T-cell (primary cell): ENCODE measurements at regions not wholly inside any gene's neighbourhood (a gene's known extent, or its start where the extent isn't known, plus 50 kb on each side); places are given as distances from the start of the nearest gene placed in this dataset.

ENCODE experiments used
- ATAC-seq, 4 experiments: fragments of 200-7000 bp in 3 of 4; fragments of 150-1000 bp in 1 of 4; cut with Tn5 transposase; replicated peaks in 1 of 4; 1 replicate in 3 of 4; 2 replicates in 1 of 4; pipeline ENCODE4 v1.10.0; 2021; ENCODE audit warnings: moderate library complexity in 3 of 4, mild to moderate bottlenecking in 2 of 4, moderate number of reproducible peaks in 1 of 4
- CTCF ChIA-PET, 2 donors: fragments of 300-600 bp; sonication (Branson Sonifier 250); formaldehyde crosslinking; loops; one replicate each; lab custom pipeline; 2022; ENCODE audit warnings: antibody characterized with exemption in 2 of 2; lab: Charles Lee
- POLR2A ChIA-PET, 2 donors: fragments of 300-600 bp; sonication (Branson Sonifier 250); formaldehyde crosslinking; loops; one replicate each; lab custom pipeline; 2022; ENCODE audit warnings: antibody characterized with exemption in 2 of 2; lab: Charles Lee
- DNase-seq, 35 experiments: peaks; one replicate each; pipeline versions ENCODE4 v3.0.0 to v3.0.0-alpha.2; 2013 to 2023
- H3K27ac ChIP-seq: one replicate; pipeline ENCODE4 v1.5.1; 2013; ENCODE audit warnings: low read length
- H3K27me3 ChIP-seq, 2 experiments: replicated peaks in 1 of 2; 1 replicate in 1 of 2; 2 replicates in 1 of 2; pipeline versions ENCODE4 v1.6.1 to v1.7.0; 2013; ENCODE audit warnings: low read length in 1 of 2, mixed read lengths in 1 of 2; ENCODE audit not compliant: control insufficient read depth in 2 of 2, insufficient read depth in 2 of 2; ENCODE audit errors: extremely low read depth in 1 of 2
- H3K36me3 ChIP-seq, 2 donors: 1 replicate in 1 of 2; 2 replicates in 1 of 2; pipeline versions ENCODE4 v1.6.1 to v1.7.0; 2013; ENCODE audit warnings: low read length in 1 of 2; ENCODE audit not compliant: control insufficient read depth in 2 of 2, insufficient read depth in 1 of 2; ENCODE audit errors: extremely low read depth in 1 of 2
- H3K4me1 ChIP-seq, 2 experiments: 1 replicate in 1 of 2; 2 replicates in 1 of 2; pipeline versions ENCODE4 v1.6.1 to v1.7.0; 2013; ENCODE audit warnings: low read length in 2 of 2, mixed read lengths in 1 of 2; ENCODE audit not compliant: insufficient read depth in 2 of 2, control insufficient read depth in 1 of 2; ENCODE audit errors: extremely low read depth in 1 of 2
- H3K4me3 ChIP-seq, 2 donors: 1 replicate in 1 of 2; 2 replicates in 1 of 2; pipeline versions ENCODE4 v1.5.1 to v1.7.0; 2013; ENCODE audit warnings: mild to moderate bottlenecking in 2 of 2, low read length in 1 of 2, moderate library complexity in 1 of 2; ENCODE audit not compliant: control insufficient read depth in 1 of 2; ENCODE audit errors: extremely low read depth in 1 of 2
- H3K9me3 ChIP-seq: 2 replicates; pipeline ENCODE4 v1.7.0; 2013
- H3K27ac Mint-ChIP-seq, 2 donors: one replicate each; pipeline ENCODE4 v1.8.0; 2020 to 2021; ENCODE audit warnings: mild to moderate bottlenecking in 2 of 2, mixed read lengths in 2 of 2
- H3K27me3 Mint-ChIP-seq, 2 donors: one replicate each; pipeline ENCODE4 v1.8.0; 2021 to 2022; ENCODE audit warnings: mixed read lengths in 2 of 2
- H3K36me3 Mint-ChIP-seq: one replicate; pipeline ENCODE4 v1.8.0; 2021; ENCODE audit warnings: mixed read lengths
- H3K4me1 Mint-ChIP-seq, 3 donors: one replicate each; pipeline ENCODE4 v1.8.0; 2020 to 2022; ENCODE audit warnings: mixed read lengths in 3 of 3, mild to moderate bottlenecking in 1 of 3
- H3K4me3 Mint-ChIP-seq, 3 donors: one replicate each; pipeline ENCODE4 v1.8.0; 2020 to 2022; ENCODE audit warnings: mild to moderate bottlenecking in 3 of 3, mixed read lengths in 3 of 3, moderate library complexity in 3 of 3
- H3K9me3 Mint-ChIP-seq, 3 donors: one replicate each; pipeline ENCODE4 v1.8.0; 2020 to 2022; ENCODE audit warnings: mixed read lengths in 3 of 3
- WGBS: methylation state at CpG from one replicate; pipeline ENCODE4 v1.1.5; 2013; ENCODE audit warnings: missing lambda C conversion rate; ENCODE audit not compliant: insufficient coverage; 5-methylcytosine and 5-hydroxymethylcytosine counted together

- peaks cover 0 to 5% of the 10 kb centered on the region in 2 experiments for H3K27me3 ChIP-seq
- H3K9me3 ChIP-seq: no peaks in the 10 kb centered on the region
- H3K27ac ChIP-seq: no peak overlapping the region
- Mint-ChIP-seq H3K4me1 (no peaks in the 10 kb centered on the region), H3K9me3 (no peaks in the 10 kb centered on the region), H3K36me3 (no peaks in the 10 kb centered on the region), H3K4me3 (no peak overlapping the region), H3K27me3 (peaks cover 11 to 15% of the 10 kb centered on the region in 2 donors), H3K27ac (no peak overlapping the region)
- DNase-seq (no peak), ATAC-seq (no peak)
- WGBS: 85% methylated on average over 11 of the region's 11 CpGs
- no peaks in the 10 kb centered on the region for H3K36me3 ChIP-seq
- no peak overlapping the region for H3K4me3 ChIP-seq
- CTCF ChIA-PET: no interaction called here
- POLR2A ChIA-PET: no interaction called here
- no peaks in the 10 kb centered on the region for H3K4me1 ChIP-seq
Measured at GRCh38 chr11:112801025-112801816, 160.0 kb upstream of the NCAM1 start.

- Histone ChIP-seq H3K4me1 (no peaks in the 10 kb centered on the region), H3K36me3 (no peaks in the 10 kb centered on the region), H3K9me3 (no peaks in the 10 kb centered on the region), H3K4me3 (no peak overlapping the region), H3K27ac (no peak overlapping the region), H3K27me3 (peaks cover 0 to 5% of the 10 kb centered on the region in 2 experiments)
- ATAC-seq: no peak
- H3K27ac Mint-ChIP-seq: no peak overlapping the region
- 85% methylated on average over 5 of the region's 5 CpGs for WGBS
- no peaks in the 10 kb centered on the region for H3K4me1 Mint-ChIP-seq
- CTCF ChIA-PET: no interaction called here
- no peaks in the 10 kb centered on the region for H3K9me3 Mint-ChIP-seq
- POLR2A ChIA-PET: no interaction called here
- DNase-seq: no peak
- H3K36me3 Mint-ChIP-seq: no peaks in the 10 kb centered on the region
- H3K4me3 Mint-ChIP-seq: no peak overlapping the region
- peaks cover 11 to 15% of the 10 kb centered on the region in 2 donors for H3K27me3 Mint-ChIP-seq
Measured at GRCh38 chr11:112801817-112802088, 159.5 kb upstream of the NCAM1 start.

- Histone ChIP-seq H3K36me3 (no peaks in the 10 kb centered on the region), H3K27ac (no peak overlapping the region), H3K4me1 (no peaks in the 10 kb centered on the region), H3K4me3 (no peak overlapping the region), H3K9me3 (no peaks in the 10 kb centered on the region), H3K27me3 (peaks cover 0 to 2% of the 10 kb centered on the region in 2 experiments)
- Mint-ChIP-seq H3K9me3 (peaks cover 0 to 3% (median 0%) of the 10 kb centered on the region in 3 donors), H3K36me3 (no peaks in the 10 kb centered on the region), H3K27ac (no peak overlapping the region), H3K27me3 (peaks cover 3 to 5% of the 10 kb centered on the region in 2 donors), H3K4me3 (no peak overlapping the region), H3K4me1 (no peaks in the 10 kb centered on the region)
- ATAC-seq: no peak
- ChIA-PET CTCF (no interaction called here), POLR2A (no interaction called here)
- 62% methylated on average over 3 of the region's 3 CpGs for WGBS
- DNase-seq: no peak
Measured at GRCh38 chr11:112805658-112806057, 155.6 kb upstream of the NCAM1 start.

GRCh38 chr11:112806256-112806655 is 155.0 kb upstream of the NCAM1 start:
- Histone ChIP-seq H3K27ac (no peak overlapping the region), H3K27me3 (no peaks in the 10 kb centered on the region), H3K4me1 (no peaks in the 10 kb centered on the region), H3K9me3 (no peaks in the 10 kb centered on the region), H3K36me3 (no peaks in the 10 kb centered on the region), H3K4me3 (no peak overlapping the region)
- Mint-ChIP-seq H3K36me3 (no peaks in the 10 kb centered on the region), H3K4me1 (no peaks in the 10 kb centered on the region), H3K9me3 (peaks cover 0 to 3% (median 0%) of the 10 kb centered on the region in 3 donors), H3K4me3 (no peak overlapping the region), H3K27ac (no peak overlapping the region), H3K27me3 (peaks cover 3 to 4% of the 10 kb centered on the region in 2 donors)
- ATAC-seq (no peak), DNase-seq (no peak)
- ChIA-PET CTCF (no interaction called here), POLR2A (no interaction called here)

- Histone ChIP-seq H3K27ac (no peak overlapping the region), H3K4me1 (no peaks in the 10 kb centered on the region), H3K9me3 (no peaks in the 10 kb centered on the region), H3K4me3 (no peak overlapping the region), H3K27me3 (no peaks in the 10 kb centered on the region), H3K36me3 (no peaks in the 10 kb centered on the region)
- POLR2A ChIA-PET: no interaction called here
- Mint-ChIP-seq H3K27ac (no peak overlapping the region), H3K9me3 (peaks cover 0 to 3% (median 0%) of the 10 kb centered on the region in 3 donors), H3K27me3 (peaks cover 3 to 4% of the 10 kb centered on the region in 2 donors), H3K36me3 (no peaks in the 10 kb centered on the region), H3K4me1 (no peaks in the 10 kb centered on the region), H3K4me3 (no peak overlapping the region)
- CTCF ChIA-PET: no interaction called here
- ATAC-seq: no peak
- DNase-seq: no peak
- 33% methylated on average over 2 of the region's 3 CpGs for WGBS
Measured at GRCh38 chr11:112806876-112807275, 154.3 kb upstream of the NCAM1 start.

GRCh38 chr11:112809429-112809828 is 151.8 kb upstream of the NCAM1 start:
- Mint-ChIP-seq H3K4me1 (no peaks in the 10 kb centered on the region), H3K27me3 (peaks cover 0 to under 1% of the 10 kb centered on the region in 2 donors), H3K4me3 (no peak overlapping the region), H3K36me3 (no peaks in the 10 kb centered on the region), H3K9me3 (peaks cover 0 to 8% (median 4%) of the 10 kb centered on the region in 3 donors), H3K27ac (no peak overlapping the region)
- Histone ChIP-seq H3K27me3 (no peaks in the 10 kb centered on the region), H3K36me3 (no peaks in the 10 kb centered on the region), H3K4me1 (no peaks in the 10 kb centered on the region), H3K27ac (no peak overlapping the region), H3K9me3 (no peaks in the 10 kb centered on the region), H3K4me3 (no peak overlapping the region)
- no peak for ATAC-seq
- no peak for DNase-seq
- ChIA-PET CTCF (no interaction called here), POLR2A (no interaction called here)
- no CpG with 5 or more reads among the region's 2 CpGs for WGBS

GRCh38 chr11:112810951-112811350 is 150.3 kb upstream of the NCAM1 start:
- Mint-ChIP-seq H3K36me3 (no peaks in the 10 kb centered on the region), H3K27me3 (no peaks in the 10 kb centered on the region), H3K27ac (no peak overlapping the region), H3K4me1 (no peaks in the 10 kb centered on the region), H3K9me3 (peaks cover 0 to 8% (median 4%) of the 10 kb centered on the region in 3 donors), H3K4me3 (no peak overlapping the region)
- no peaks in the 10 kb centered on the region for H3K27me3 ChIP-seq
- ChIA-PET POLR2A (no interaction called here), CTCF (no interaction called here)
- H3K27ac ChIP-seq: no peak overlapping the region
- DNase-seq (no peak), ATAC-seq (no peak)
- H3K4me3 ChIP-seq: no peak overlapping the region
- no peaks in the 10 kb centered on the region for H3K9me3 ChIP-seq
- no peaks in the 10 kb centered on the region for H3K4me1 ChIP-seq
- WGBS: no CpG with 5 or more reads among the region's 2 CpGs
- H3K36me3 ChIP-seq: no peaks in the 10 kb centered on the region
